ENCODE measurements at regions not wholly inside any gene's neighbourhood (a gene's known extent, or its start where the extent isn't known, plus 50 kb on each side); places are given as distances from the start of the nearest gene placed in this dataset.

DNA sequence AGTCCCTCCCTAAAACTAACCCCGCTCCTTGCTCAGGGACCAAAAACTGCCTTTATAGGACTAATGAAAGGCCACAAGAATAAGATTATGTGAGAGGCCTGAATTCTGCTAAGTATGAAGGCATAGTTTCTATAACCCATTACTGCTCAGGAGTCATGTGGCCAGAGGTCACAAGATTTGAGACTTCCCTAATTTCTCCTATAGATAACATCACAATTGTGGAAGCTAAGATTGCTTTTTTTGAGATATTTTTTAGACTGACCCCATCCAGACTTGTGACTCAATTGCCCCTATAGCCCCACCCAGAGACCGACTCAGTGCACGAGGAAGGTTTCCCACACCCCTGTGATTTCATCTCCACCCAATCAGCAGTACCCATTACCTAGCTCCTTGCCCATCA, 504.1 kb upstream of the GOT2 start:
- FAIRE-seq (no peak), DNase-seq (ENCODE audit: insufficient read length, low spot score) (no peak)

DNA sequence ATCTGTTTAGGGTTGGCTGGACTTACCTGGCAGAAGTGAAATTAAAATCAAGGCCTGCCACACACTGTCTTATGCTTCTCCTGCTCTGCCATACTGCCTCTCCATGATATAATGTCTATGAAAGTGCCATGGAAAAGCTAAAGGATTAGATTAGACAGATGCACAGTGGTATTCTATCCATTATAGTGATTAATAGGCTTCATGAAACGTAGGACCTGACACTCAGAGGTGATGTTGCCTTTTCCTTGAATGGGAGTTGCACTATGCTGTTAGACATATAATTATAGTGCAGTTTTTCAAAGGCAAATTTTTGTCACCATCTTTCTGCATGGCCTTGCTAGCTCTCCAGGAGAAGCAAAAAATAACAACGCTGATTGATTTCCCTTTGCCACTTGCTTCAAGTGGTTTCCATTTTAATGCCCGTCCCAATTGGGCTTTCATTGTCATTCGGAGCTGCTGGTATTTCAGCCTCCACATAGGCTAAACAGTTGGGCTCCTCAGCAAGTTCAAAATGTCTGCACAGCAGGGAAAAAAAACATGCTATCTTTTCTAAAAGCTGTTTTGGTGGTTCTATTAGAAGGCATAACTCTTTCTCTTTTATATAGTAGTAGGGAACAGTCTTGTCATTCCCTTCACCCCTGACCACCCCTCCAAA, 502.8 kb upstream of the GOT2 start:
- DNase-seq (ENCODE audit: insufficient read length, low spot score) (no peak), FAIRE-seq (no peak)

DNA sequence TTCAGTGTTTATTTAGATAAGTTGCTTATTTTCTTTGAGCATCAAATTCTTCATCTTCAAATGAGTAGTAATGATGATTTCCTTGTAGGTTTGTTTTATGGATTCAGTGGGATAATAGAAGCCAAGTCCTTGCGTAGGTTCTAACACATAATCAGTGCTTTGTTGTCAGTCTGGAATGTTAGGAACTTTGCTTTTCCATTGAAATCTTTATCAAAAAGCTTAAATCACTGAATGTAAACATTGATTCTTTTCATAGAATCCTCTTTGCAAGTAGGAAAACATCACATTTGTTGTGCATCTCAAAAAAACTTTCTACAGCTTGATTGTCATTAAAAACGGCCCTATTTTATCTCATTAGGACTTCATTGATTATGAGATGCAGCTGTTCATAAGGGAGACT, 490.3 kb upstream of the GOT2 start:
- no peak for FAIRE-seq
- no peak for DNase-seq (ENCODE audit: insufficient read length, low spot score)

DNA sequence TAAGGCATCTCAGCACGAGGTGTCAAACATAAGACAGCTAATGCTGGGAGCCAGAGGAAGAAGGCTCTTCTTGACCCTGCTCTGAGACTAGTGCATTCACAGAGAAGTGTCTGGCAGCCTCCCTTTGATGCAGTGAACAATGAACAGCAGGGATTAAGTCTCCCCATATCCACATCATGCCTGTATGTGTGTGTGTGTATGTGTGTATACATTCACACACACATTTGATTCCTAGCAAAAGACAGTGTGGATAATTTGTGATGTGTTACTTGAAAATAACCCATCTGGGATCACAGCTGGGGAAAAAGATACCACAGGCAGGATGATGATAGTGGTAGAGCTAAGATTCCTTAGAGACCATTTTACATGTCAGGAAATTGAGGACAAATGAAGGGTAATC, 485.9 kb upstream of the GOT2 start:
- FAIRE-seq (no peak), DNase-seq (ENCODE audit: insufficient read length, low spot score) (no peak)

DNA sequence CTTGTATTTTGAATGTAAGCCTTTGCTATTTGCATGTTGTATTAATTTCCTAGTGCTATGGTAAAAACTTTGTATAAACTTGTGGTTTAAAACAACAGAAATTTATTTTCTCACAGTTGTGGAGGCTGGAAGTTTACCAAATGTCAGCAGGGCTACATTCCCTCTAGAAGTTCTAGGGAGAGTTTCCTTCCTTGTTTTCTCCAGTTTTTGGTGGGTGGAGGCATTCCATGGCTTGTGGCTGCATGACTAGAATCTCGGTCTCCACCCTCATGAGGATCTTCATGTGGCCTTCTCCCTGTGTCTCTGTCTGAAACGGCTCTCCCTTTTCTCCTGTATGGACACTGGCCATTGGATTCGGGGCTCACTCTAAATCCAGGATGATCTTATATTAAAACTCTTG, 482.2 kb upstream of the GOT2 start:
- DNase-seq (ENCODE audit: insufficient read length, low spot score), result no peak
- FAIRE-seq, result no peak

DNA sequence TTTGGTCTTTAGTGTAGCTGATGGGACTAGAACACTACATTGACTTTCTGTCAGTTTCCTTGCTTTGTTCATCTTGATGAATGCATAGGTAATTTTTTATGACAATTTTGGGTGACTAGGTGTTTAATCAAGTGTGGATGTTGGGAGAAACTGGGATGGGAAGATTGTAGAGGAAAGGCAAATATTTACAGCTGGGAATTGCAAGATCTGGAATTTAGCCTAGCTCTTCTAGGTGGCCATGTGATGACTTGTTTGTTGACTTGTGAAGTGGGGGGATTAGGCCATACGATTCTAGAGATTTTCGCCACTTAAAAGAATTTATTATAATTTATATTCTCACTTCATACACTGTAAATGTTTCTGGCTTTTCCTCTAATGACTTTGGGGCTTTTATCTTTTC, 480.3 kb upstream of the GOT2 start:
- DNase-seq (ENCODE audit: insufficient read length, low spot score) (no peak), FAIRE-seq (no peak)

DNA sequence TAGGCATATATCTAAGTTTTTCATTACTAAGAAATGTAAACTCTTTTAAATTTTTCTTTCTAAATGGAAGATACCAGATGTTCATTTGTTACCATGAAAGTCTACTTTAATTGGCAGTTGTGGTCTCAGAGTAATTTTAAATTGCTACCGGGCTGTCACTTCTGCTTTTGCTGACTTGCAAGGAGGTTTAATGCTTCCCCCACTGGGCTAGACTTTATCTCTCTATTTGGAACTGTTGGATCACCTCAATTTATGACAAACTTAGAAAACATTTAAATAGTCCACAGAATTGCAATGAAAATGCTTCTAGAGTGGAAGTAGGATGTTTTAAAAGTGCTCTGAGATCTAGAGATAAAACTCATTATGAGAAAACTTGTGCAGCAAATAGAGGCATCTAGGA, 479.8 kb upstream of the GOT2 start:
- no peak for FAIRE-seq
- no peak for DNase-seq (ENCODE audit: insufficient read length, low spot score)

DNA sequence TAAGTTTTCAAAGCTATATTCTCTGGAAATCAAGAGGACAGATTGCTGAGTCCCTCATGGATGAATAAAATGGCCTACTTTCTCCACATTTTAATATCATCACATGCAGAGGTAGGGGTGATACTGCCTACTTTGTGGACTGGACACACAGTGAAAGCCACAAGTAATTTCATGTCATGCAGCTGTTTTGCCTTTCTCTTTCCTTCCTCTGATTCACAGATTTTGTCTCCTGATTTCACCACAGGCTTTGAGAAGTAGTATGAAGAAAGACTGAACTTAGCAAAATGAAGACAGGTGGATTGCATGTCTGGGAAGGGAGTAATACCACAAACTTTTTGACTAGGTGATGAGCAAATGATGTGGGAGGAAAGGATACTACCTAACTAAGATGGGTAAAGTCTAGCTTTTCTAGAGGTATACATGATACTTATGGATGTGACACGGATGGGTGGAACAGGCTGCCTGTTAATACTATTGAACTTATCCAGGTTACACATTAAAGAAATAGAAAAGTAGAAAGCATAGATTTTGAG, 478.4 kb upstream of the GOT2 start:
- no peak for FAIRE-seq
- DNase-seq (ENCODE audit: insufficient read length, low spot score), result no peak

DNA sequence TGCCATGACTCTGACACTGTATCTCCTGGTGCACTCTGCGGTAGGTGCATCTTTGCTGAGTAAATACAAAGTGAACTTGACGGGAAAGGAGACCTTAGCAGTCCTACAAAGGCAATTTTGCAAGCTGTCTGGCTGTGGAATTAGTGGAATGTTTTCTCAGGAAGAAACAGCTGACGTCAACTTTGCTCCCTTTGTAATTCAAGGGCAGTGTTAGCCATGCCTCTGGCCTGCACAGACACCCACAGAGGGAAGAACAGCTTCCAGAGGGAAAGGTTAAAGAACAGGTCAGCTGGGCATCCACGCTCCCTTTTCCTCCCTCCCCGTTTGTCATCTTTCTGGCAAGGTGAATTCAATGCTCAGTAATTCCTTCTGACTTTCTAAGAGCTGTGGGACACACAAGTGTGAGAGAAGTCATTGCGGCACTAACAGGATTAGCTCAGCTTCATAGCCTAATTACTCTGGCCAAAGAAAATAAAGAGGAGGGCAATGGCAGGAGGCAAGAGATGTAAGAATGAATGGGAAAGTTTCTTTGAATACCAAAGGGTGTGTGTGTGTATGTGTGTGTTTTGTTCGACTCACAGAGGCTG, 476.9 kb upstream of the GOT2 start:
- DNase-seq (ENCODE audit: insufficient read length, low spot score) (no peak), FAIRE-seq (no peak)

DNA sequence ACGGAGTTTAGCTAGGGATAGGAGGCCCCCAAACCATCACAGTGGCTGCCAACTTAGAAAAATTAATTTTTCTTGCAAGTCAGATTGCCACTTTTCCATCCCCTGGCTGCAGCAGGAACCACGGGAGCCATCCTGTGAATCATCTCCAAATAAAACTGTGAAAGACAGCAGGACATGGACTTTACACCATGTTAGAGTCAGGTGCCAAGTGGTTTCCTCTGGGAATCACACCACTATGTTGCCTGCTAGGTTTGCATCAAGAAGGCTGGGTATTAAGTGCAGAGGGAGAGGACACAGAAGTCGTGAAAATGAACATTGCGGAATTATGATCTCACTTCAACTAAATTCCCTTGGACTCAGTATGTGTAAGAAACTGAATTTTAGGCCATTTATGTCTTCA, 471.3 kb upstream of the GOT2 start:
- no peak for DNase-seq (ENCODE audit: insufficient read length, low spot score)
- no peak for FAIRE-seq

DNA sequence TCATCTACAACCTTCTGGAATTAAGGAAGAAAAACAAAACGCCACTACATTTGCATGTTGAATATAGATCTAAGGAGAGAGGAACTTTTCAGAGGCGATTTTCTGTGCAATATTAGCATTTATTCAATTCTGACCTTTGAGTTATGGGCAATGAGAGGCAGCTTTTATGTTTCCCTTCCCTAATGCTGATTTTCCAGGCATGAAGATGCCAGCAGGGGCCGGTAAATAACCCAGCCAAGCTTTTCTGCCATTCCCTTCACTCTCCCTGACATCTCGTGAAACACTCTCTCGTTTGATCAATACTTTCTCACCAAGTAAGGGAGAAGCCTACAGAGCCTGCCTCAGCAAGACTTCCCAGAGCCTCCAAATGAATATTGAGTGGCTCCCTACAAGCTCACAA, 470.5 kb upstream of the GOT2 start:
- no peak for DNase-seq (ENCODE audit: insufficient read length, low spot score)
- no peak for FAIRE-seq

DNA sequence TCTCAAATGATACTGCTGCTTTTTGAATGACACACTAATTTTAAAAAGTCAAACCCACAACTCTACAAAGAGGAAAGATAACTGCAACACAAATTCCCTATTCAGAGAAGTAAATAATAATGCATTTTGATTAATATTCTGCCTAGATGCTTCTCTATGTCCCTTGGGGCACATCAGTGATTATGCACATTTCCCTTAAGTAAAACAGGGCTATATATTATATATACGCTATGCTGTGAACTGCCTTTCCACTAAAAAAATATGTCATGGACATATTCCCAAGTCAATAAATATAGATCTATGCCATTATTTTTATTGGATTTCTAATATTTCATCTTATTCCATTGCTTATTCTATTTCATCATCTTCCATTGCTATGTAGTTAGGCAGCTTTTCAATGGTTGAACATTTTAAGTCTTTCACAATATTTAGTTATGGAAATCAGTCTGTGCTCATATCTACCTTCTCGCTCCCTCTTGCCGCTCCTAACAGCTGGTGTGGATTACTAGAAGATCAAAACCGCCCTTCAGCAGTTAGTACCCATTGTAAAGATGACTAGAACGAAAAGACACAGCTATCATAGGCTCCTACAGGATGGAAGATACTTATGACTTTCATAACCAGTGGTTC, 468.2 kb upstream of the GOT2 start:
- FAIRE-seq (no peak), DNase-seq (ENCODE audit: insufficient read length, low spot score) (no peak)

DNA sequence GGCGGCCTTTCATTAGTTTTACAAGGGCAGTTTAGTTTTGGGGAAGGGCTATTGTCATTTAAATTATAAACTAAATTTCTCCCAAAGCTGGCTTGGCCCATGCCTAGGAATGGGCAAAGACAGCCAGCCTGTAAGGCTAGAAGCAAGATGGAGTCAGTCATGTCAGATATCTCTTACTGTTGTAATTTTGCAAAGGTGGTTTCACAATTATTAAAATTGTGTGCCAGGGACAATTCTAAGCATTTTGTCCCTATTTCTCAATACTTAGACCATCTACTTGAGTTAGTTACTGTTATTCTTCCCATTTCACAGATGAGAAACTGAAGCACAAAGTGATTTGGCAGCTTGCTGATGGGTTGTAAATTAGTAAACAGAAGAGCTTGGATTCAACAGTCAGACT, 467.7 kb upstream of the GOT2 start:
- FAIRE-seq (no peak), DNase-seq (ENCODE audit: insufficient read length, low spot score) (no peak)

DNA sequence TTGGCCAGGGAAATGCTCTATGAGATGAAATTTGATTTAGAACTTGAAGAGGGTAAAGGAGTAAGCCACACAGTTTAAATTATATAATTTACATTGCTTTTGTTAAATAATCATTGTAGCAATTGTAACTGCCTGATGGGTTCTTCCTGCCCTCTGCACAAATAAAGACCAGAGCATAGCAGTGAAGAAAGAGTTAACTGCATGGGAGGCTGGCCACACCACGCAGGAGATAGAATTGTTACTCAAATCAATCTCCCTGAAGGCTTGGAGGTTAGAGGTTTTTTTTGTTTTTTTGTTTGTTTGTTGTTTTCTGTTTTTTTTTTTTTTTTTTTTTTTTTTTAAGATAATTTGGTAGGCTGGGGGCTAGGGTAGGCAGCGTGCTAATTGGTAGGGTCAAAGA, 467.0 kb upstream of the GOT2 start:
- DNase-seq (ENCODE audit: insufficient read length, low spot score) (no peak), FAIRE-seq (no peak)

DNA sequence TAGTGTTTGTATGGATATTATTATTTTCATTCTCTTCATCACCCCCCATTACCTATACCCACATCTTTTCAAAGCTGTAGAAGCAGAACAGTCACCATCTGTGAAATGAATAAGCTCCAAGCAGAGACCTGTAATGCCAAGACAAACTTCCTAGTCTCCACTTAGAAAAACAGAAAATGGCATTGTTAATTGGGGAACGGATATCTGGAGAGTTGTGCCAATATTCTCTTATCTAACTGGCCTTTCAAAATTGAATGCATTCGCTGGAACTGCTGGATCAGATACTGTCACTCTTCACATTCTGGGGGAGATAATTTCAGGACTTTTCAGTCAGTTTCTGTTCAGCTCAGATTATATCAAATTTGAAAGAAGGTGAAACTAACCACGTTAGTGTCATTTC, 464.4 kb upstream of the GOT2 start:
- no peak for DNase-seq (ENCODE audit: insufficient read length, low spot score)
- FAIRE-seq, result no peak

DNA sequence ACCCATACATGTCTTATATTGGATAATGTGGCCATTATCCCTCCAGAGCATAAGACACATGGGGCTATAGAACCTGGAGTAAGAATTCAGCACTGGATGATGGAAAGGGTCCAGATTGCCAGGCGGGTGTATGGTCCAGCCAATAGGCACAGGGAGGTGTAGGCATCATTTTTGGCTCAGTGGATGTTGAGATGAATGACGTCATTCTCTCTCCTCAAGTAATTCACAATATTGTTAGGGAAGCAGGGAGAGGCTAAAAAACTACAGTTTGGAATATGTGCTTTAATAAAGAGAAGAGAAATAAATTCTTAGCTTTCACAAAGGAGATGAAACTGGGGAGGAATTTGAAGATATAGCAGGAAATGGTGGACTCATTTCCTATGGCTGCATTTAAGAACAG, 461.1 kb upstream of the GOT2 start:
- no peak for DNase-seq (ENCODE audit: insufficient read length, low spot score)
- no peak for FAIRE-seq

DNA sequence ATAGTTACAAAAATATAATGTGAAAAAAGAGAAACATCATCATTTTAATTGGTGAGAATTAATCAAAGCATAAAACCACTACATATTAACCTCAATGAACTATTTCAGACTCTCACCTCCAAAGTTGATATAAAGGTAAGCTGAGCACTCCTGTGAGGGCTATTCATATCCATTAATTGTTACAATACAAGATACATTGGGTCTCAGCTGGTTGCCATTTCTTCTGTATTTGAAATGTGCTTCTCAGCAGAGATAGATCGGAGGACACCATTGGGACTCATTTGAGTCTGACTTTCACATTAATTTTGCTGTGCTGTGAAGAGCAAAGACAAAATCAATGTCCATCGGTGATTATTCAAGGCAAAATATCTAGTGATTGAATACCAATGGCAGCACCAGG, 459.5 kb upstream of the GOT2 start:
- no peak for DNase-seq (ENCODE audit: insufficient read length, low spot score)
- no peak for FAIRE-seq

DNA sequence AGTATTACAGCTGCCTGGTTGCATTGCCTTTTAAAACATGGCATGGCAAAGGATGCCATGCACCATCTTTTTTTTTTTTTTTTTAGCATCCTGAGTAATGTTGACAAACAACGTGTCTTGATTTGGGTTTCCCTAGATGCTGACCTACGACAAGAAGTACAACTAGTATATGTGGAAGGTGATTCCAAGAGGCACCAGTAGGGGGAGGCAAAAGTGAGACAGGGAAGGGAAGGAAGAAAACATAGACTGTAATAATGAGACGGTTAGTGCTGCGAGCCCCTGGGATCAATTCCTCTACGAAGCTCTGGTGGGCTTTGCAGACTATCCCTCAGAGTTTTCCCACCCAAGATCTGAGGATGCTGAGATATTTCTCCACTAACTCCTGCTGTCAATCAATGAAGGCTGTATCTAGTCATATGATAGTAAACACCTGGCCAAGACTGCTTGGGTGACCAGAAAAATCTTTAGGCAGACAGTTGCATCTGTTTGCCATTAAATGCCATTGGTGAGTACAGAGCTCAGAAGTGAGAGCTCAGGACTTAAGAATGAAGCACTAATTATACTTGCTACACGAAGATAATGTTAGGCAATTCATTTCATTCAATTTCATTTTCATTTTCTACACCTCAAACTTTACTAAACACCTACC, 458.6 kb upstream of the GOT2 start:
- no peak for DNase-seq (ENCODE audit: insufficient read length, low spot score)
- FAIRE-seq, result no peak

DNA sequence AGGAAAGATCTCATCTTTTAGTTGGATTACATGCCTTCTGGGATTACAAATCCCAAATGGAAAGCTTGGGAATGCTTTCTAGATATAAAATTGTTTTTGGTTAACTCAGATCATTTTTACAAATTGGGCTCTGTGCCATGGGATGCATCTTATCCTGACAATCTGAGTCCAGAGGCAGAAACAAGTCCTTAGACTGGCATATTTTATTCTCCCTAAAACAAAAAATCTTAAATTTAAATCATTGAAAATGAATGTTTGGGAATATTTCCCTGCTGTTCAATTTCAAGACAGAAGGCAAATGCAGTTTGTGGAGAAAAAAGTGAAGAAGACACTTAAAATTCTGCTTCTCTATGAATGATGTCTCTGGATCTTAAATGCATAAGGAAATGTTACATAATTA, 456.6 kb upstream of the GOT2 start:
- FAIRE-seq, result no peak
- no peak for DNase-seq (ENCODE audit: insufficient read length, low spot score)

DNA sequence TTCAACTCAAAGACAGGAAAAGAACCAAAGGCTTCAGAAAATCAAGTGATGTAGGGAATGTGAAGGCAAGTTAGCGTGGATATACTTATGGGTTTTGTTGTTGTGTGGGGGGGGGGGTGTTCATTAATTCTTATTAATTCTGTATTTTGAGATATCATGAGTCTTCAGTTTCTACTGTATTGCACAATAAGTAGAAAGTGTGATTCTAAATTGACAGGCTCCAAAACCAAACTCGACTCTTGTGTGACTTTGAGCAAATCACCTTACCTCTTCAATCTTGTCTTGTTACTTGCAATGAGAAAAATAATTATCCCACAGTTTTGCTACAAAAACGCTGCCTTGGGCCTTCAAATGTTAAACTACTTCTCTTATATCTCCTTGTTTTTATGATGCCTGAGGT, 453.9 kb upstream of the GOT2 start:
- FAIRE-seq (no peak), DNase-seq (ENCODE audit: insufficient read length, low spot score) (no peak)

DNA sequence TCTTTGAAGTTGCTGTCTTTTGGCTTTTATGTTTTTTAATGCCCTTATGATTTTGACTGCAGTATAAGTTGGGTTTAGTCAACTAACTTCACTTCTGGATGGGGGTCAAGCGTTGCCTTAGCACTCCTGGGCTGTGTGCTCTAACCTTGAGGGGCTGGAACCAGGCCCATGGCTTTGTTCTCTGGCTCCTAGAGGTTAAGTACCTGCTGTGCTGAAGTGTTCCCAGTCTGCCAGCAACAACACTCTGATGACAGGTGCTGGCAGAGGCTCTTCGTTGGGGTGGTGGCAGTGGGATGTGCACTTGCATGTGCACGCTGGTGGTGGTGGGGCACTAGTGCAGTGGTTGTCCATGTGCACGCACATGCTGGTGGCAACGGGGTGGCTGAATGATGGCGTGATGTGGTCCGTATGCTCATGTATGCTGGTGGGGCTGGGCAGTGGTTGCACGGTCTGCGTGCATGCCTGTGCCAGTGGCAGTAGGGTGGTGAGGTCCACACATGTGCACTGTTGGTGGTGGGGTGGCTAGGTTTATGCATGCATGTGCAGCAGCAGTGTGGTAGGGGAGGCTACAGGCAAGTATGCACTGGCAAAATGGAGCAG, 447.8 kb upstream of the GOT2 start:
- DNase-seq (ENCODE audit: insufficient read length, low spot score), result no peak
- FAIRE-seq, result no peak

DNA sequence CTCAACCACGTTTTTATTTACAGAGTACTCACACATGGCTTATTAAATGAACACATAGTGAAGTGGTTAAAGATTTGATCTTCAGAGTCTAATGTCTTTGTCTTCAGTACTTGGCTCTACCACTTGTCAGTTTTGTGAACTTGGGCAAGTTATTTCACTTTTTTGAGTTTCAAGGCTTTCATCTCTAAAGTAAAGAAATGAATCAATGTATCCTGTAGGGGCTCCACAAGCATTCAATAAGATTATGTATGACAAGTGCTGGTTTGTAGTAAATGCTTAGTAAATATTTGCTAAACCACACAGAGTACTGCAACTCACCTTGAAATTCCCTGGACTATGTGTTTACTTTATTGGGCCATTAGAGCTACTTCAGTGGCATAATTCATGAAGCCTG, 446.0 kb upstream of the GOT2 start:
- DNase-seq (ENCODE audit: insufficient read length, low spot score) (no peak), FAIRE-seq (no peak)
